ENCODE measurements at regions not wholly inside any gene's neighbourhood (a gene's known extent, or its start where the extent isn't known, plus 50 kb on each side); places are given as distances from the start of the nearest gene placed in this dataset.

- no peak for DNase-seq (ENCODE audit: low read depth)
- H3K4me3 ChIP-seq (ENCODE audit: low read depth, low read length), result no peak overlapping the region
- no peak for TF ChIP-seq CTCF (IDR thresholded peaks at IDR 0.05; ENCODE audit: insufficient read depth, low read length)
These were observed 487.6 kb upstream of the KLHL29 start for GRCh38 chr2:22897428-22897827.

GRCh38 chr2:22900674-22901073, 484.3 kb upstream of the KLHL29 start:
- no peak overlapping the region for H3K4me3 ChIP-seq (ENCODE audit: low read depth, low read length)
- DNase-seq (ENCODE audit: low read depth), result no peak
- TF ChIP-seq CTCF (IDR thresholded peaks at IDR 0.05; ENCODE audit: insufficient read depth, low read length), result no peak

- DNase-seq (ENCODE audit: low read depth), result no peak
- no peak overlapping the region for H3K4me3 ChIP-seq (ENCODE audit: low read depth, low read length)
- no peak for TF ChIP-seq CTCF (IDR thresholded peaks at IDR 0.05; ENCODE audit: insufficient read depth, low read length)
These were observed 483.4 kb upstream of the KLHL29 start for GRCh38 chr2:22901471-22902179.

DNA sequence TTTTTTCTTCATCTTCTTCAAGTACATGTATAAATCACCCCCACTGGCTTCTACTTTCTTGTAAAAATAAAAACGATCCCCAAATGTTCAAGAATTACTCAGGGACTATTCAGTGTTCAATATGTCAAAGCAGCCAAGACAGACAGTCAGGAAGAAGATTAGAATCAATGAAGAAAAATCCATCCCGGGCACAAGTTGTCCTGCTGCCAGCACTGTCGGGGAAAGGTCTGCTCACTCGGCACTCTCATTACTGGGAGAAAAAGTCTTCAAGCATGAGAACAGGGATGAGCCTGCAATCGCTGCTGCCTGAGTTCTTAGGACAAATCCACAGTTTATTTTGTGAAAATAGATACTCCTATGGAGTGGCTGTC, 482.8 kb upstream of the KLHL29 start:
- H3K4me3 ChIP-seq (ENCODE audit: low read depth, low read length), result no peak overlapping the region
- no peak for DNase-seq (ENCODE audit: low read depth)
- no peak for TF ChIP-seq CTCF (IDR thresholded peaks at IDR 0.05; ENCODE audit: insufficient read depth, low read length)

- DNase-seq (ENCODE audit: low read depth), result no peak
These were observed 482.3 kb upstream of the KLHL29 start for GRCh38 chr2:22902662-22903165.

DNA sequence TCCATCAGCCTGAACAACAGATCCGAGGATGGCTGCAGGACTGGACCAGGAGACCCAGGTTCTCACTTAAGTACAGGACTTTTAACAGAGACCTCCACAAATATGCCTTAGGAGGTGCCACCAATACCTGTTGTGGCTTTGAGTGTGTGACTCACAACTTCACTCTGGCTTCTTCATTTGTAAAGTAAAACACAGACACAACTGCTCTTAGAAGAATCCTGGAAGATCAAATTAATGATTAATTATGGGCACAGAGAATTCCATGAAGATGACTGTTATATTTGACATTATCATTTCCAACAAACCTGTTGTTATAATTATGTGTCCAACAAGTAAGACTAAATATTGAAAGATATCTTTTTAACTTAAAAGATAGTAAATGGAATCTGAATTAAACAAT, 481.4 kb upstream of the KLHL29 start:
- no peak for TF ChIP-seq CTCF (IDR thresholded peaks at IDR 0.05; ENCODE audit: insufficient read depth, low read length)
- DNase-seq (ENCODE audit: low read depth), result no peak
- no peak overlapping the region for H3K4me3 ChIP-seq (ENCODE audit: low read depth, low read length)

More at GRCh38 chr2:22902662-22903165, 482.3 kb upstream of the KLHL29 start:
- TF ChIP-seq CTCF (IDR thresholded peaks at IDR 0.05; ENCODE audit: insufficient read depth, low read length), result no peak
- no peak overlapping the region for H3K4me3 ChIP-seq (ENCODE audit: low read depth, low read length)

Measured in fibroblast of the aortic adventitia (primary cell).